SU-DHL-6 (cell line): ENCODE measurements at regions not wholly inside any gene's neighbourhood (a gene's known extent, or its start where the extent isn't known, plus 50 kb on each side); places are given as distances from the start of the nearest gene placed in this dataset.

ENCODE experiments used
- CTCF ChIP-seq: fragments of 200-600 bp; sonication (generic); IDR thresholded peaks from one replicate; pipeline ENCODE4 v1.5.1; 2017; ENCODE audit warnings: antibody characterized with exemption, mild to moderate bottlenecking, low read length, moderate library complexity; ENCODE audit not compliant: insufficient read depth, poor library complexity, severe bottlenecking
- EZH2phosphoT487 ChIP-seq: fragments of 200-600 bp; sonication (generic), shearing (Covaris generic); conservative IDR thresholded peaks from 2 replicates; pipeline ENCODE4 v1.6.1; 2018; ENCODE audit warnings: mild to moderate bottlenecking, antibody characterized with exemption, low read length, moderate library complexity, mixed read lengths

DNA sequence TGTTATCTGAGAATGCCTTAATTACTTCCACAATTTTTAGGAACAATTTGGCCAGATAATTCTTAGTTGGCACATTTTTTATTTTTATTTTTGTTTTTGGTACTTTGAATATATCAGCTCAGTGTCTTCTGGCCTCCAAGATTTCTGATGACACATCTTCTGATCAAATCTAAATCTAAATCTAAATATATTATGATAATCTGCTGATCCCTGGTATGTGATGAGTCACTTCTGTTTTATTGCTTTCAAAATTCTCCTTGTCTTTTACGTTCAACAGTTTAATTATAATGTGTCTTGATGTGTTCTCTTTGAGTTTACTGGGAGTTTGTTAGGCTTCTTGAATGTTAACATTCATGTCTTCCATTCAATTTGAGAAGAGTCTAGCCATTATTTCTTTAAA, 436.8 kb downstream of the CDH9 start:
- TF ChIP-seq CTCF (no peak), EZH2phosphoT487 (no peak)
